ENCODE measurements at regions not wholly inside any gene's neighbourhood (a gene's known extent, or its start where the extent isn't known, plus 50 kb on each side); places are given as distances from the start of the nearest gene placed in this dataset.

DNA sequence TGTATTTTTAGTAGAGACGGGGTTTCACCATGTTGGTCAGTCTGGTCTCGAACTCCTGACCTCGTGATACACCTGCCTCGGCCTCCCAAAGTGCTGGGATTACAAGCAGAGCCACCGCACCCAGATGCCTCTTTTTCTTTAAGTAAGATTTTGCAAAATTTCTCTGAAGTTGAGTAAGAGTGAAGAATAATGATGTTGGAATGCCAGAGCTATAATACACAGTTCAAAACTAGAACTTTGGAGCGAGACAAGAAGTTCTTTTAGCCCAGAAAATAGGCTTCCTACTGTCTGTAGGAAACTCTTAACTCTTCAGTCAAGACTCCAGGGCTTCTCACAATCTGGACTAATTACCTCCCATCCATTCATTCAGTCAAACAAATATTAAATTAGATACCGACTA lies 51.4 kb downstream of the MARCHF4 start:
- Mint-ChIP-seq H3K36me3 (no peaks in the 10 kb centered on the region), H3K27me3 (peaks cover 15% of the 10 kb centered on the region), H3K9me3 (no peaks in the 10 kb centered on the region), H3K4me3 (no peak overlapping the region), H3K4me1 (no peaks in the 10 kb centered on the region), H3K27ac (no peak overlapping the region)
- DNase-seq (ENCODE audit: low spot score in 2 of 2), result no peak
- ATAC-seq (ENCODE audit: low read depth), result no peak

DNA sequence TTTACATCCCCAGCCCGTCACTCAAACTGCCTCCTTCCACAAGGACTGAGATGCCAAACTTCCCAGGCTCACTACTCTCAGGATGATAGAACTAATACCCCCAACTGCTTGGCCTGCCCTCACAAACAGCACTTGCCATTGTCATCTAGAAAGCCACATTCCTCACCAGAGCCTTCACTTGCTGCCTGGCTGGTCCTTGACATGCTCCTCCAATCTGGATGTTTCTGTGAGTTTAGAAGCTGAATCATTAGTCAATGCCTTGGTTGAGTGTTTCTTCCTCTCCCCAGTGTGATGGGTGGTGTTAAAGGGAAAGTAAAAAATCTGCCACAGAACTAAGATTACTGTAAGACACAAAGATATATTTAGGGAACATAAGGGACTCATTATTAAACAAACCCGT lies 52.5 kb downstream of the MARCHF4 start:
- Mint-ChIP-seq H3K4me3 (no peak overlapping the region), H3K4me1 (no peaks in the 10 kb centered on the region), H3K9me3 (no peaks in the 10 kb centered on the region), H3K36me3 (no peaks in the 10 kb centered on the region), H3K27me3 (peaks cover 15% of the 10 kb centered on the region), H3K27ac (no peak overlapping the region)
- ATAC-seq (ENCODE audit: low read depth) (no peak), DNase-seq (ENCODE audit: low spot score in 2 of 2) (no peak)

DNA sequence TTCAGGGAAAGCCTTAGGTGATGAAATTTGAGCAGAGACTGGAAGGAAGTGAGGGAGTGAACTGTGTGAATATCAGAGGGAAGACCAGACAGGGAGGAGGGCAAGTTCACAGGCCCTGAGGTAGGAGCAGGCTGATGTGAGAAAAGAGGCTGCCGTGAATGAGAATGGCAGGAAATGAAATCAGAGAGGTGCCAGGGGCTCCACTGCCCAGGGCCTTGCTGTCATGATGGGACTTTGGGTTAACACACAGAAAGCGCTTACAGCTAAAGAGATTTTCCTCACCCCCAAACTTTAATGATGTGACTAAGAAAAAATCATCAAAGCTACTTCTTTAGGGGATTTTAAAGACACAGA lies 53.8 kb downstream of the MARCHF4 start:
- Mint-ChIP-seq H3K4me3 (no peak overlapping the region), H3K36me3 (no peaks in the 10 kb centered on the region), H3K4me1 (no peaks in the 10 kb centered on the region), H3K27ac (no peak overlapping the region), H3K27me3 (peaks cover 20% of the 10 kb centered on the region), H3K9me3 (peaks cover 1% of the 10 kb centered on the region)
- no peak for DNase-seq (ENCODE audit: low spot score in 2 of 2)
- ATAC-seq (ENCODE audit: low read depth), result no peak

DNA sequence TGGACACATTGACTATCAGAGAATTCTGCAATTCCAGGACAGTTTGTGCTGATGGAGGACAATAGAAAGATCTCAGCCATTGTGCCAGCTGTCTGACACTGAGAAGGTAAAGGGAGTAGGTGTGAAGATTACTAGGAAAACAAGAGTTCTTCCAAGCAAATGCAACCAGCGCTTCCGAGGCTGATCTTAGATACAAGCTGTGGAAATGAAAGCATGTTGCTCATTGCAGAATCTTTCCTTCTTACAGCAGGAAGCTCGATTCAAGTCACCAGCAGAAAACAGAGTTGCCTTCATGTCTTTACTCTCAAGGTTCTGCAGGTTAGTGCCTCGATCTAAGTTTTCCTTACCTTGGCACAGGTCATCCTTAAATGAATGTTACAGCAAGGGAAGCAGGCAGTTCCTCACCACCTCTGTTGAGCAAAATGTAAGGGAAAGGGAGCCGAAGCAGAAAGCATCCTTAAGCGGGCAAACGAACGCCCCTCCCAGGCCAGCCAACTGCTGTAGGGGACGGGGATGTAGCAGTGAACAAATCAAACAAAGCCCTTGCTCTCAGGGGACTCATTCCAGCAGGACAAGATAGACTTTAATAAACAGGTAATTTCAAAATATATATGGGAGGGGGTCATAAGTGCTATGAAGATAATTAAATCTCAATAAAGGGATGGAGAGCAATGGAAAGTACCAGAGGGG lies 54.3 kb downstream of the MARCHF4 start:
- no peak overlapping the region for H3K4me3 Mint-ChIP-seq
- no peaks in the 10 kb centered on the region for H3K36me3 Mint-ChIP-seq
- H3K27me3 Mint-ChIP-seq, result peaks cover 21% of the 10 kb centered on the region
- DNase-seq (ENCODE audit: low spot score in 2 of 2) (no peak), ATAC-seq (ENCODE audit: low read depth) (no peak)
- H3K27ac Mint-ChIP-seq, result no peak overlapping the region
- no peaks in the 10 kb centered on the region for H3K4me1 Mint-ChIP-seq
- peaks cover 1% of the 10 kb centered on the region for H3K9me3 Mint-ChIP-seq

DNA sequence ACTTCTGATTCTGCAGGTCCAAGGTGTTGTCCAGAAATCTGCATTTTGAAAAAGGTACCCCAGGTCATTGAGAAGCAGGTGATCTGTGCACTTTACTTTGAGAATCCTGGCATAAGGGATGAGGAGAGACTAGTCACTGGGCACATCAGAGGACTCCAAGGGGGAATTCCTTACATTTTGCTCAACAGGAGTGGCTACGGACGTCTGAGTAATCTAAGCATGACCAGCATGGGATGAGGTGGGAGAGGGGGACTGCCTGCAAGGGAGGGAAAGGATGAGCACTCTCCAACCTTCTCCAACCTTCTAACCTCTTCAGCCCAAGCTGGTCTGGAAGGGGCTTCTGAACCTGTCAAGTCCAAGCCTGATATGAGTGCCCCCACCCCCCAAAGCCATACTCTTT lies 55.5 kb downstream of the MARCHF4 start:
- H3K27ac Mint-ChIP-seq, result no peak overlapping the region
- no peak for ATAC-seq (ENCODE audit: low read depth)
- no peaks in the 10 kb centered on the region for H3K4me1 Mint-ChIP-seq
- H3K36me3 Mint-ChIP-seq, result no peaks in the 10 kb centered on the region
- DNase-seq (ENCODE audit: low spot score in 2 of 2), result no peak
- peaks cover 1% of the 10 kb centered on the region for H3K9me3 Mint-ChIP-seq
- peaks cover 18% of the 10 kb centered on the region for H3K27me3 Mint-ChIP-seq
- H3K4me3 Mint-ChIP-seq, result no peak overlapping the region

DNA sequence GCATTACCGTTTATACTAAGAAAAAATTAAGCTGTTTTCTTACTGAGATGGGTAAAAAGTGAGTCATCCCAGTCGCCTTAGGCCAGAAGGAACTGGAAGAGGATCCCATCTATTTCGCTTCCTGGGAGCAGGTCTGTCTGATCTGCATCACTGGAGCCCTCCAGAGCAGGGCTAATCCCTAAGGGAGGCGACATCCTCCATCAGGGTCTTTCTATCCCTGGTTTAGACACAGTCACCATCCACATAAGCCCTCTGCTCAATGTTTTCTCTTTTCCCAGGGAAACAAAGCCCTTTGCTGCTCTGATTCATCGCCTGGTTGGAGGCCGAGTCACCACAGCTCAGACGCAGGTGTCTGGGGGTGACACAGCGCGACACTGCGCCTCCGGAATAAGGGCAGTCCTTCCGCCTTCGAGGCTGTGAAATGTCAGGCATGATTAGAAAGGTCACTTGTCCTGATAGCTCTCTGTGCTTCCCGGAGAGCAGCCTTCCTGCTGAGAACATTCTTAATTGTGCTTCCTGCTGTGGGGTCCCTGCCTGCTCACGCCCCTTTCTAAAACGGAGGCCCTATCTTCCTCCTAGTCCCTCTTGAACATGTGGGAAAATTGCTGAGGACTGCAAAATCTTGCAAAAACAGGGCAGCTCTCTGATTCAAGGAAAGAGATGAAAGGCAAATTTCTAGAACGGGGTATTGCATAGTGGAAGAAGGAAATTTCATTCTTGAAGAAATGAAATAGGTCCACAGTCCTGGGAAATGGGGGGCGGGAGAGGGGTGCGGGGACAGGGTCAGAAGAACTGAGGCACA lies 56.3 kb downstream of the MARCHF4 start:
- DNase-seq (ENCODE audit: low spot score in 2 of 2), result no peak
- Mint-ChIP-seq H3K4me1 (no peaks in the 10 kb centered on the region), H3K4me3 (no peak overlapping the region), H3K9me3 (peaks cover 1% of the 10 kb centered on the region), H3K36me3 (no peaks in the 10 kb centered on the region), H3K27ac (no peak overlapping the region), H3K27me3 (peaks cover 15% of the 10 kb centered on the region)
- no peak for ATAC-seq (ENCODE audit: low read depth)

DNA sequence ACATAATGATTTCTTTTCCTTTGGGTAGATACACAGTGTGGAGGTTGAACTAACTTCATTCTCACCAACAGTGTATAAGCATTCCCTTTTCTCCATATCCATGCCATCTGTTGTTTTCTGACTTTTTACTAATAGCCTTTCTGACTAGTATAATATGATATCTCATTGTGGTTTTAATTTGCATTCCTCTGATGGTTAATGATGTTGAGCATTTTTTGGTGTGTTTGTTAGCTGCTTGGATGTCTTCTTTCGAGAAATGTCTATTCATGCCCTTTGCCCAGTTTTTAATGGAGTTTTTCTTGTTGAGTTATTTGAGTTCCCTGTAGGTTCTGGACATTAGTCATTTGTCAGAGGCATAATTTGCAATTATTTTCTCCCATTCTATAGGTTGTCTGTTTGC lies 59.8 kb downstream of the MARCHF4 start:
- H3K27me3 Mint-ChIP-seq, result peaks cover 10% of the 10 kb centered on the region
- DNase-seq (ENCODE audit: low spot score in 2 of 2) (no peak), ATAC-seq (ENCODE audit: low read depth) (no peak)
- no peaks in the 10 kb centered on the region for H3K36me3 Mint-ChIP-seq
- H3K27ac Mint-ChIP-seq, result no peak overlapping the region
- no peaks in the 10 kb centered on the region for H3K4me1 Mint-ChIP-seq
- peaks cover 1% of the 10 kb centered on the region for H3K9me3 Mint-ChIP-seq
- H3K4me3 Mint-ChIP-seq, result no peak overlapping the region

DNA sequence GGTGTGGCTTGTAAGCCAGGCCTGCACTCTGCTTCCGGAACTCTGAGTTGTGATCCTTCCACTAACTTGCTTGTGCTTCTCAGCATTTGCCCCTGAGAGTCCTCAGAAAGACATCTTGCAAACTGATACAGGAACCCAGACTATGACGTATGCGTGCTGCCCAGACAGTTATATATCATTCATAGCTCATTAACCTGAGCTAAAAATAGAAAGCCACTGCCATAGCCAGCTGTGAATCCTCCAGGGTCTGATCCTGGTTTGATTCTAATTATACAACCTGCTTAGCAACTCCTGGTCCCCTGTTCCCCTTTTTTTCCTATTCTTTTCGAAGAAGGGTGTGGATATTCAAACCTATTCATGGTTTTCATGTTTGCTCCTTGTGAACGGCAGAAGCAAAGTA lies 63.7 kb downstream of the MARCHF4 start:
- Mint-ChIP-seq H3K4me3 (no peak overlapping the region), H3K9me3 (no peaks in the 10 kb centered on the region), H3K27ac (no peak overlapping the region), H3K27me3 (peaks cover 18% of the 10 kb centered on the region), H3K4me1 (no peaks in the 10 kb centered on the region), H3K36me3 (no peaks in the 10 kb centered on the region)
- DNase-seq (ENCODE audit: low spot score in 2 of 2) (no peak), ATAC-seq (ENCODE audit: low read depth) (no peak)

DNA sequence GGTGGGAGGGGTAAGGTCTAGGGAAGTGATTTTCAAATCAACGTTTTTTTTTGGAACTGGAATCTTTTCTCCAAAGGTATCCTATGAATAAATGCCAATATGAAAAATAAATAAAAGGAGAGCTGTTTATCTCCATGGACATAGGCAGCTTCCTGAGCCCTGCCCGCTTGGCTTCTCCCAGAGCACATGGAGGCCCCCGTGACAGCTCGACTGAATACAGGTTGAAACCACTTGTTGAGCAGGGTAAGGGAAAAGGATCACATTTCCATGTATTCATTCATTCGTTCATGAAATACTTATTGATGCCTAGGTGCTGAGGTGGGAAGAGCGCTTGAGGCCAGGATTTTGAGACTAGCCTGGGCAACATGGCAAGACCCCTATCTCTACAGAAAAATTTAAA lies 64.8 kb downstream of the MARCHF4 start:
- Mint-ChIP-seq H3K4me1 (no peaks in the 10 kb centered on the region), H3K36me3 (no peaks in the 10 kb centered on the region), H3K27me3 (peaks cover 17% of the 10 kb centered on the region), H3K27ac (no peak overlapping the region), H3K9me3 (no peaks in the 10 kb centered on the region), H3K4me3 (no peak overlapping the region)
- ATAC-seq (ENCODE audit: low read depth) (no peak), DNase-seq (ENCODE audit: low spot score in 2 of 2) (no peak)

DNA sequence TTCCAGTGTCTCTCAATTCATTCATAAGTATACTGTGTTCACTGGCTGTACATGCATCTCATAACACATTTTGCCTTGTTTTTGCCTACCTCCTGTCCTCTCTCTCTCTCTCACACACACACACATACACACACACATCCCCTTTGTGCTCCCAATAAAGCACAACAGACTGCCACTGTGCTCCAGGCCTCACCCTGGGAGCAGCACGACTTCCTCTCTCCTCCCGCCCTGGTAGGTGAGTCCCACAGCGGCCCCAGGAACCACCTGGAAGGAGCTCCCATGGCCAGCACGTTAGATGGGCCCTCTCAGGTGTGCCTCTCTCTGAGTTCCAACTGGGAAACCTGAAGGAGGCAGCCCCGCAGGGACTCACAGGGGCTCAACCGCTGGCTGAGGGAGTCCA lies 65.4 kb downstream of the MARCHF4 start:
- Mint-ChIP-seq H3K4me1 (no peaks in the 10 kb centered on the region), H3K4me3 (no peak overlapping the region), H3K36me3 (no peaks in the 10 kb centered on the region), H3K9me3 (no peaks in the 10 kb centered on the region), H3K27me3 (peaks cover 17% of the 10 kb centered on the region), H3K27ac (no peak overlapping the region)
- DNase-seq (ENCODE audit: low spot score in 2 of 2), result no peak
- no peak for ATAC-seq (ENCODE audit: low read depth)

DNA sequence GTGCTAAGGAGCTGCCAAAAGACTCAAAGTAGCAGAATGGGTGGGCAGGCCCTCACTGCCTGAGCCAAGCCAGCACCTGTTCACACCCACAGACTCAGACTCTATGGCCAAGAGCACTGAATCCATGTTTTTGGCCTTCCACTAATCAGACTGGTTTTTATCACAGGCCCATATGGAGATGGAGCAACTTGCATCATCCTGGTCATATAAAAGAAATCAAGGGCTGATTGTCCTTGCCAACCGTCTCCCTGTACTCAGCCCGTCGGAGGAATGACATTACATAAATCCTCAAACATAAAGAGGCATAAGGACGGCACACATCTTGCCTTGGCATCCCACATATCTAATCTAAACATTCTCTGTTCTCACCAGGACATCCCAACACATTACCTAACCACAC lies 66.7 kb downstream of the MARCHF4 start:
- ATAC-seq (ENCODE audit: low read depth) (no peak), DNase-seq (ENCODE audit: low spot score in 2 of 2) (no peak)
- no peaks in the 10 kb centered on the region for H3K4me1 Mint-ChIP-seq
- H3K27ac Mint-ChIP-seq, result no peak overlapping the region
- no peak overlapping the region for H3K4me3 Mint-ChIP-seq
- no peaks in the 10 kb centered on the region for H3K36me3 Mint-ChIP-seq
- H3K9me3 Mint-ChIP-seq, result no peaks in the 10 kb centered on the region
- H3K27me3 Mint-ChIP-seq, result peaks cover 24% of the 10 kb centered on the region

DNA sequence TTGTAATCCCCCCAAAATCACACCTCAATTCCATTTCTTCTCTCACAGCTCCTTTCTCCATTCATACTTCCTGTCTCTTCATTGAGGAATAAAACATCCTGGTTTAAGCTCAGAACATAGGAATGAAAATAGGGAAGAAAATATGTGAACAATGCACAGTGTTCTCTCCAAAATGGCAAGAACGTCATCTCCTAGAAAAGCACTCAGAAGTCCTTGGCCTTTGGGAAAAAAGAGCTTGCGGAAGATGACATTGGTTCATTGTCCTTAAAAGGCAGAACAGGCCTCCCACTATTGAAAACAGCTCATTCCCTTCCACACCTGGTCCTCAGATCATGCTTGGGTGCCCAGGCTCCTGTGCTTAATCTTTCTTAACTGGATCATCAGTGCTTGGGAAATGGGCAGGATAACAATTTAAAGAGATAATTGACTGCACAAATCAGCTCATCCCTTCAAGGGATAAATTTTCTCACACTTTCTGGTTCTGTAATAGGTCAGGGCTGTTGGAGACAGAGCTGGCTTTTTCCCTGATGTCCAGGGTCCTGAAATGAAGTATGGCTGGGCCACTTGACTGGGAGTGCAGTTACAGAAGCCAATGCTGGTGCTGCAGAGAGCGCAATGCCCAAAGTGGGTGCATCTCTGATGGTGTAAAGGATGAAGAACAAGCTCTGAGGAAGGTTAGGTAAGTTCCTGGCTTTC lies 69.2 kb downstream of the MARCHF4 start:
- H3K9me3 Mint-ChIP-seq, result no peaks in the 10 kb centered on the region
- DNase-seq (ENCODE audit: low spot score in 2 of 2) (no peak), ATAC-seq (ENCODE audit: low read depth) (no peak)
- H3K4me1 Mint-ChIP-seq, result no peaks in the 10 kb centered on the region
- peaks cover 25% of the 10 kb centered on the region for H3K27me3 Mint-ChIP-seq
- H3K27ac Mint-ChIP-seq, result no peak overlapping the region
- H3K4me3 Mint-ChIP-seq, result no peak overlapping the region
- no peaks in the 10 kb centered on the region for H3K36me3 Mint-ChIP-seq

DNA sequence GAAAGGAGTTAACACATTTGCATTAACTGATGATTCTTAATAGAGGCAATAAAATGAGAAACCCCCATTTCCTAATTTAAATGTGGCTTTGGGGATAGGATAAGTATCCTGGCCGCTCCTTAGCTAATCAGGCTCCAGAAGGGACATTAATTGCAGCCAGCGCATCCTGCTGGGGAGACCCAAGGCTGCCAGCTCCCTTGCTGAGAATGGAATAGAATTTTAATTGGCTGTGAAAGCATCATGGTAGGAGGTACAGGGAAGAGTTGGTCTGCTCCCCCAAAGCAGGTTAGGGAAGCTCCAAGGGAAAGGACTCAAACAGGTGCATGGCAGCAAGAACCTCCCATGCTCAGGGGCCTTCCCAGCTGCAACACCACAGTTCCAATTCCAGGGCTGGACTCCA lies 71.4 kb downstream of the MARCHF4 start:
- H3K36me3 Mint-ChIP-seq, result no peaks in the 10 kb centered on the region
- no peaks in the 10 kb centered on the region for H3K4me1 Mint-ChIP-seq
- H3K9me3 Mint-ChIP-seq, result no peaks in the 10 kb centered on the region
- H3K4me3 Mint-ChIP-seq, result no peak overlapping the region
- no peak overlapping the region for H3K27ac Mint-ChIP-seq
- DNase-seq (ENCODE audit: low spot score in 2 of 2), result no peak
- ATAC-seq (ENCODE audit: low read depth), result no peak
- peaks cover 20% of the 10 kb centered on the region for H3K27me3 Mint-ChIP-seq

DNA sequence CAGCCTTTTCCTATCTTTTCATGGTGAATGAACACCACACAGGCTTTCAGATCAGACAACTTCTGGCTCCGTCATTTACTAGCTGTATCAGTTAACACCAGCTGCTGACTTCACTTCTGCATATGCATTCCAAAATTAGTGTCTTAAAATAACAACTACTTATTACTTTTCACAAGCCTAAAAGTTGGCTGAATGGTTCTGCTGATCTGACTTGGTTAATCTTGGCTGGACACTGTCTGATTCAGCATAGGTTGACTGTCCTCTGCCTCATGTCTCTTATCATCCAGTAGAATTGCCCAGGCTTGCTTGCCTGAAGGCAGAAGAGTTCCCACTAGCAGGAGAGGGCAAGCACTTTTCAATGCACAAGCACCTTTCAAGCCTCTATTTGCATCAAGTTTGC lies 72.7 kb downstream of the MARCHF4 start:
- DNase-seq (ENCODE audit: low spot score in 2 of 2) (no peak), ATAC-seq (ENCODE audit: low read depth) (no peak)
- Mint-ChIP-seq H3K9me3 (no peaks in the 10 kb centered on the region), H3K36me3 (no peaks in the 10 kb centered on the region), H3K4me3 (no peak overlapping the region), H3K27me3 (peaks cover 14% of the 10 kb centered on the region), H3K4me1 (no peaks in the 10 kb centered on the region), H3K27ac (no peak overlapping the region)
